HepG2 (cell line): ENCODE measurements at regions not wholly inside any gene's neighbourhood (a gene's known extent, or its start where the extent isn't known, plus 50 kb on each side); places are given as distances from the start of the nearest gene placed in this dataset.
A peak's percentile ranks its signal among the peaks of the same experiment; 100 is the strongest.

ENCODE experiments used
- ATAC-seq: fragments of 200-7000 bp; cut with Tn5 transposase; 3 replicates; pipeline ENCODE4 v1.9.1; 2020; ENCODE audit warnings: mild to moderate bottlenecking, moderate library complexity
- BruUV-seq: library from RNA; stranded (reverse); fragments of 400-500 nt; replicated peaks from 2 replicates; lab custom pipeline; 2021; lab: Mats Ljungman, UMichigan
- CTCF ChIA-PET: fragments of 300-600 bp; formaldehyde crosslinking; extraction: SDS; loops from one replicate; lab custom pipeline; 2021; ENCODE audit warnings: low total read pairs, inconsistent platforms, low intra/inter-chr PET ratio; lab: Yijun Ruan, JAX
- POLR2A ChIA-PET: fragments of 350-600 bp; sonication (Branson Sonifier 250); formaldehyde crosslinking; loops from one replicate; lab custom pipeline; 2020; ENCODE audit warnings: antibody characterized with exemption, inconsistent platforms; lab: Yijun Ruan, JAX
- DNase-seq: peaks from one replicate; pipeline ENCODE4 v3.0.0-alpha.2; 2015; ENCODE audit warnings: low spot score
- FAIRE-seq: peaks from 3 replicates; lab custom pipeline; 2011; peaks lifted over from hg19 to GRCh38; lab: Jason Lieb, UNC
- H2AFZ ChIP-seq: one replicate; pipeline ENCODE4 v1.6.1; 2011; ENCODE audit warnings: low read length, inconsistent platforms
- H3K27ac ChIP-seq: fragments of 300-600 bp; 3 replicates; pipeline ENCODE4 v1.8.0; 2011; ENCODE audit warnings: mixed run types, mild to moderate bottlenecking, mixed read lengths, low read length, inconsistent platforms; ENCODE audit not compliant: insufficient read depth; ENCODE audit errors: extremely low read length
- H3K27me3 ChIP-seq, 2 experiments: fragments of 200-600 bp in 1 of 2; 2 replicates in 1 of 2; 3 replicates in 1 of 2; pipeline versions ENCODE4 v1.6.0 to v1.8.0; 2011; ENCODE audit warnings: low read length in 2 of 2, mild to moderate bottlenecking in 2 of 2, moderate library complexity in 2 of 2, inconsistent platforms in 1 of 2; ENCODE audit not compliant: insufficient read depth in 2 of 2, control insufficient read depth in 1 of 2
- H3K36me3 ChIP-seq, 2 experiments: fragments of 200-600 bp in 1 of 2; replicated peaks in 1 of 2; 2 replicates in 1 of 2; 3 replicates in 1 of 2; pipeline versions ENCODE4 v1.5.1 to v1.8.0; 2011; ENCODE audit warnings: low read length in 2 of 2, inconsistent platforms in 1 of 2; ENCODE audit not compliant: insufficient read depth in 2 of 2, control insufficient read depth in 1 of 2
- H3K4me1 ChIP-seq: 2 replicates; pipeline ENCODE4 v1.5.1; 2012; ENCODE audit warnings: low read length, inconsistent platforms; ENCODE audit not compliant: insufficient read depth
- H3K4me2 ChIP-seq: 2 replicates; pipeline ENCODE4 v1.6.0; 2011; ENCODE audit warnings: low read depth, low read length, inconsistent platforms
- H3K4me3 ChIP-seq, 3 experiments: fragments of 200-600 bp in 1 of 3; sonication (generic), shearing (Covaris generic) in 1 of 3; replicated peaks in 1 of 3; 2 replicates each; pipeline ENCODE4 v1.5.1; 2011 to 2016; ENCODE audit warnings: low read length in 3 of 3, inconsistent platforms in 2 of 3, low read depth in 2 of 3, mild to moderate bottlenecking in 2 of 3, control low read depth in 1 of 3, mixed read lengths in 1 of 3; ENCODE audit not compliant: insufficient read depth in 1 of 3
- H3K79me2 ChIP-seq: one replicate; pipeline ENCODE4 v1.6.1; 2011; ENCODE audit warnings: low read length, inconsistent platforms; ENCODE audit not compliant: insufficient read depth
- H3K9ac ChIP-seq: 2 replicates; pipeline ENCODE4 v1.6.0; 2011; ENCODE audit warnings: mild to moderate bottlenecking, low read depth, low read length, inconsistent platforms; ENCODE audit not compliant: insufficient read depth
- H3K9me3 ChIP-seq: 2 replicates; pipeline ENCODE4 v1.5.1; 2012; ENCODE audit warnings: mild to moderate bottlenecking, low read length
- H4K20me1 ChIP-seq: 2 replicates; pipeline ENCODE4 v1.6.0; 2011; ENCODE audit warnings: inconsistent platforms, mild to moderate bottlenecking, low read length, moderate library complexity; ENCODE audit not compliant: insufficient read depth
- ARNT2 ChIP-seq: sonication (generic); formaldehyde crosslinking; IDR thresholded peaks from 2 replicates; pipeline ENCODE4 v1.8.0; 2022; ENCODE audit warnings: mild to moderate bottlenecking, low read depth, missing genetic modification reagents, moderate library complexity
- CHD4 ChIP-seq: fragments of 200-600 bp; sonication (generic); IDR thresholded peaks from 2 replicates; pipeline ENCODE4 v1.7.0; 2017; ENCODE audit warnings: mild to moderate bottlenecking, low read length, borderline replicate concordance
- DNMT1 ChIP-seq: sonication (generic); formaldehyde crosslinking; IDR thresholded peaks from 2 replicates; pipeline ENCODE4 v1.5.1; 2020; ENCODE audit warnings: mild to moderate bottlenecking, missing genetic modification reagents
- DZIP1 ChIP-seq: sonication (generic); formaldehyde crosslinking; IDR thresholded peaks from 2 replicates; pipeline ENCODE4 v1.5.0; 2020; ENCODE audit warnings: mild to moderate bottlenecking, missing genetic modification reagents
- FOXA3 ChIP-seq: IDR thresholded peaks from 2 replicates; pipeline ENCODE4 v1.6.1; 2016; ENCODE audit warnings: missing genetic modification reagents, missing compliant biosample characterization
- MIER2 ChIP-seq: IDR thresholded peaks from 2 replicates; pipeline ENCODE4 v1.6.1; 2016; ENCODE audit warnings: missing biosample characterization, missing genetic modification reagents
- MTF1 ChIP-seq: sonication (generic); formaldehyde crosslinking; IDR thresholded peaks from 2 replicates; pipeline ENCODE4 v1.5.0; 2020; ENCODE audit warnings: missing genetic modification reagents
- NCOA5 ChIP-seq: sonication (generic); formaldehyde crosslinking; IDR thresholded peaks from 2 replicates; pipeline ENCODE4 v1.4.0; 2020; ENCODE audit warnings: missing genetic modification reagents
- PREB ChIP-seq: sonication (generic); formaldehyde crosslinking; IDR thresholded peaks from 2 replicates; pipeline ENCODE4 v1.4.0; 2020; ENCODE audit warnings: missing genetic modification reagents
- SKI ChIP-seq: fragments of 450-650 bp; IDR thresholded peaks from one replicate; pipeline ENCODE4 v1.6.1; 2018; ENCODE audit warnings: mild to moderate bottlenecking; ENCODE audit not compliant: partially characterized antibody
- THAP7 ChIP-seq: sonication (generic); formaldehyde crosslinking; IDR thresholded peaks from 2 replicates; pipeline ENCODE4 v1.8.1; 2023; ENCODE audit warnings: mild to moderate bottlenecking, missing genetic modification reagents
- TOE1 ChIP-seq: sonication (generic); formaldehyde crosslinking; IDR thresholded peaks from 2 replicates; pipeline ENCODE4 v1.4.0; 2020; ENCODE audit warnings: mild to moderate bottlenecking, missing genetic modification reagents
- U2AF1 ChIP-seq: fragments of 200-400 bp; formaldehyde crosslinking; optimal IDR thresholded peaks from 2 replicates; pipeline ENCODE3; 2017; ENCODE audit warnings: mild to moderate bottlenecking, low read depth, low read length
- ZBTB20 ChIP-seq: sonication (generic); formaldehyde crosslinking; IDR thresholded peaks from 2 replicates; pipeline ENCODE4 v1.8.1; 2023; ENCODE audit warnings: missing genetic modification reagents, low read depth, mild to moderate bottlenecking, borderline replicate concordance
- ZFP1 ChIP-seq: IDR thresholded peaks from 2 replicates; pipeline ENCODE4 v1.6.1; 2016
- ZFP82 ChIP-seq: sonication (generic); formaldehyde crosslinking; IDR thresholded peaks from 2 replicates; pipeline ENCODE4 v1.5.1; 2020; ENCODE audit warnings: mild to moderate bottlenecking, missing genetic modification reagents, borderline replicate concordance
- ZNF121 ChIP-seq: sonication (generic); formaldehyde crosslinking; IDR thresholded peaks from 2 replicates; pipeline ENCODE4 v1.5.0; 2020; ENCODE audit warnings: mild to moderate bottlenecking, missing genetic modification reagents
- ZNF512 ChIP-seq: sonication (generic); formaldehyde crosslinking; IDR thresholded peaks from 2 replicates; pipeline ENCODE4 v1.4.0; 2020; ENCODE audit warnings: mild to moderate bottlenecking, missing genetic modification reagents
- ZNF619 ChIP-seq: sonication (generic); formaldehyde crosslinking; IDR thresholded peaks from 2 replicates; pipeline ENCODE4 v1.4.0; 2020; ENCODE audit warnings: mild to moderate bottlenecking, missing genetic modification reagents
- ZNF720 ChIP-seq: sonication (generic); formaldehyde crosslinking; IDR thresholded peaks from 2 replicates; pipeline ENCODE4 v1.4.0; 2020; ENCODE audit warnings: missing genetic modification reagents
- ZNF883 ChIP-seq: sonication (generic); formaldehyde crosslinking; IDR thresholded peaks from 2 replicates; pipeline ENCODE4 v1.5.1; 2020; ENCODE audit warnings: mild to moderate bottlenecking, missing genetic modification reagents; ENCODE audit errors: not compliant biosample characterization
- WGBS: methylation state at CpG from one replicate; pipeline ENCODE4 v1.1.6; 2017; ENCODE audit warnings: low lambda C conversion rate; 5-methylcytosine and 5-hydroxymethylcytosine counted together
- in situ Hi-C: cut with HindIII; loops from 2 replicates; pipeline ENCODE4 v1.10.0; 2017; ENCODE audit warnings: low pct_unique_long_range_greater_than_20kb; ENCODE audit not compliant: extremely low pct_ligation_motif_present
- intact Hi-C: fragments of 100-400 bp; cut with micrococcal nuclease; formaldehyde crosslinking; loops from one replicate; pipeline ENCODE4 v1.10.0; 2022; ENCODE audit not compliant: unreplicated experiment

- intact Hi-C loops = loop anchor here (5.0 kb wide), 1 partner anchor 417 kb away; the partner anchor contains the start of gene CTNNB1
- in situ Hi-C loops = no loop called here
- H3K4me3 ChIP-seq = peak overlapping the region in 1 of 3 experiments; percentile 27; a peak in 1 of 6 replicates
- no peak for FAIRE-seq
- peak; percentile 46 for DNase-seq
- POLR2A ChIA-PET = no interaction called here
- H3K36me3 ChIP-seq = no peaks in the 10 kb centered on the region
- no peak overlapping the region for H3K9ac ChIP-seq
- H3K27me3 ChIP-seq = peaks cover 0 to 10% of the 10 kb centered on the region in 2 experiments; a peak in 1 of 5 replicates
- no peaks in the 10 kb centered on the region for H3K9me3 ChIP-seq
- H3K4me1 ChIP-seq = peaks cover 21% of the 10 kb centered on the region
- no TSS peak for BruUV-seq
- CTCF ChIA-PET = no interaction called here
- 34% methylated on average over 17 of the region's 19 CpGs for WGBS
- no peaks in the 10 kb centered on the region for H4K20me1 ChIP-seq
- H3K4me2 ChIP-seq = peak overlapping the region; percentile 68
- ATAC-seq = peak; percentile 87
- peak overlapping the region; percentile 96 for H2AFZ ChIP-seq
- no peak overlapping the region for H3K27ac ChIP-seq
- no peaks in the 10 kb centered on the region for H3K79me2 ChIP-seq
- TF ChIP-seq THAP7 (CRISPR knock-in tag) (no peak), PREB (CRISPR knock-in tag) (no peak), ZNF619 (CRISPR knock-in tag) (no peak), ARNT2 (CRISPR knock-in tag) (no peak), ZNF512 (CRISPR knock-in tag) (no peak), NCOA5 (no peak), ZFP82 (CRISPR knock-in tag) (no peak), ZNF121 (CRISPR knock-in tag) (peak; percentile 51; the same call in 1 of the 2 replicates), MIER2 (CRISPR knock-in tag) (no peak), TOE1 (no peak), CHD4 (no peak), ZNF883 (CRISPR knock-in tag) (no peak), MTF1 (CRISPR knock-in tag) (no peak), DNMT1 (no peak), SKI (no peak), FOXA3 (CRISPR knock-in tag) (no peak), U2AF1 (no peak), ZFP1 (no peak), ZNF720 (CRISPR knock-in tag) (no peak), DZIP1 (CRISPR knock-in tag) (no peak), ZBTB20 (CRISPR knock-in tag) (no peak)
Measured at GRCh38 chr3:40780291-40780924, 255.6 kb downstream of the ZNF621 start.
